Stimulated activated CD4-positive, alpha-beta T cell treated with anti-CD3 and anti-CD28 coated beads, Interleukin-1b, Interleukin-23, amount 100 ng/mL, for 24 hours (primary cell): ENCODE measurements at regions not wholly inside any gene's neighbourhood (a gene's known extent, or its start where the extent isn't known, plus 50 kb on each side); places are given as distances from the start of the nearest gene placed in this dataset.
"Not testable (repeated sequence)": the region's sequence is repeated elsewhere in the genome, so short reads cannot be mapped to it uniquely, and the experiment has no call there.

Source experiments
- DNase-seq, 4 experiments: peaks; one replicate each; pipeline ENCODE4 v3.0.0-alpha.2; 2020; ENCODE audit warnings: low read depth in 4 of 4, low spot score in 1 of 4

DNA sequence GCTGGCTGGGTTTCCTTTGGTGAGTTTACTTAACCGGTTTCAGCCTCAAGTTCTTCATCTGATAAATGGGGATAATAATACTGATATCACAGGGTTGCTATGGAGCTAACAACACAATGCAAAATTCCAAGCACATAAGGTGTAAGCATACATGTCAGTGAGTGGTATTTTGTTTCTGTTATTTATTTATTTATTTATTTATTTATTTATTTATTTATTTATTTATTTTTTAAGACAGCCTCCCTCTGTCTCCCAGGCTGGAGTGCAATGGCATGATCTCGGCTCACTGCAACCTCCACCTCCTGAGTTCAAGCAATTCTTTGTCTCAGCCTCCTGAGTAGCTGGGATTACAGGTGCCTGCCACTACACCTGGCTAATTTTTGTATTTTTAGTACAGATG is 1287.4 kb upstream of the TMEM132C start:
- not testable (repeated sequence) for DNase-seq

GRCh38 chr12:126982707-126983106 is 1284.3 kb upstream of the TMEM132C start:
- no peak for DNase-seq

GRCh38 chr12:126983735-126984134 is 1283.2 kb upstream of the TMEM132C start:
- DNase-seq: not testable (repeated sequence)

- DNase-seq: not testable (repeated sequence)
Observed at GRCh38 chr12:126985663-126986062, 1281.3 kb upstream of the TMEM132C start.

DNA sequence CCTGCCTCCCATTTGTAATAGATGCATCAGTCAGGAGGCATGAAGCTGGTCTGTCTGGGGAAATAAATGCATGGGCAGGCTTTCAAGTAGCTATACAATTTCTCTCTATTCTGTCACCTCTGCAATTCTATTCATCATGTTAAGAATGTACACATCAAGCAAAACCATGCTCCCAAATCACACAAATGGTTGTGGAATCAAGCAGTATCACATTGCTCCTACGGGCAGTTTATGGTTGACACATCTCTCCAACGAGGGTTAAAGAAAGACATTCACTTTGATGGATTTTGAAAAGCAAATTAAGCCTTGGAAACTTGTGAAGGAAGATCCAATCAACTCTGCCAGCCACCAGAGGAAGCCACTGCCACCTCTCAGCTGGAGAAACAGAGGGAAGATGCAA is 1277.4 kb upstream of the TMEM132C start:
- no peak for DNase-seq

DNA sequence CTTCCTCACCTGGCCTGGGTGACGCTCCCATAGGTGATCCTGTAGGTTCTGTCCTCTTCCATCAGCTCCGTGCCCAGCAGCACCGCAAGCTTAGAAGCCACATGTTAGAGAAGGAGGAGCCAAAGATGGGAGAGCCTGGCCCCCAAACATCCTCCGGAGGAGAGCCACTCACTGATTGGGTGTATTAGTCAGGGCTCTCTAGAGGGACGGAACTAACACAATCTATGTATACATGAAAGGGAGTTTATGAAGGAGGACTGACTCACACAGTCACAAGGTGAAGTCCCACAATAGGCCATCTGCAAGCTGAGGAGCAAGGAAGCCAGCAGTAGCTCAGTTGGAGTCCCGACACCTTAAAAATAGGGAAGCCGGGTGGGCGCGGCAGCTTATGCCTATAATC is 1273.1 kb upstream of the TMEM132C start:
- no peak for DNase-seq

- DNase-seq: no peak
Observed at GRCh38 chr12:126994599-126994998, 1272.4 kb upstream of the TMEM132C start.

GRCh38 chr12:126998031-126998430 is 1268.9 kb upstream of the TMEM132C start:
- no peak for DNase-seq

- no peak for DNase-seq
Observed at GRCh38 chr12:126998747-126999285, 1268.2 kb upstream of the TMEM132C start.

GRCh38 chr12:126999352-126999751 is 1267.6 kb upstream of the TMEM132C start:
- DNase-seq: no peak

DNA sequence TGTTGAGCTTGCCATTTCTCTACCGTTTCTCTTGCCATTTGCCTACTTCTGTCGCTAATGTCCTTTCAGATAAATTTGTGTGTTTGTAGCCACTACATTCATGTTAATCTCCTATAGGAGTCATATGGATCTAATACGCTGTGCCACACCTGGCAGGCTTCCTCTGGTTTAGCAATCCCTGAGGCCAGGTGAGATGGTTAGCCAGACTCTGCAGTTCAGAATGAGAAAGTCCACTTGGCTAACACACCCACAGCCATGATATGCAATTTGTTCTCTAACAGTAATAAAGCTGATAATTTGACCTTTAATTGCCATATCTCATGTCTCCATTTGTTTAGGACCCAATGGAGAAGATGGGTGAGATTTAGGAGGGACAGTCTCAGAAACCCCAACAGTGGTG is 1261.6 kb upstream of the TMEM132C start:
- no peak for DNase-seq

DNA sequence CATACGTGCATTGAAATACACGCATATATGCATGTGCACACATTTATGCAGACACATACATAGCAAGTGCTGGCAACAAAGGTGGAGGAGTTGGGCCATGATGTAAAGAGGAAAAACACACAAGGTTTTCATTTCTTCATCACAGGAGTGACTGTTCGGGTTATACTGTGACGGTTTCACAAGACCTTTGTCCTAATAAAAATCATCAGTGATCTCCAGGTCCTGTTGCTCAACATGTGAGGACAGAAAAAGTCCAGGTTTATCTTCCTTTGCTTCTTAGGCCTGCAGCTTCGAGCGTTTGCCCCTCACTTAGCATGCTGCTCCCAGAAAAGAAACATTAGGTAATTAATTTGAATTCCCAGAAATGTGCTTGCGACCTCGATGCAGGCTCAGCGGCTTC is 1260.0 kb upstream of the TMEM132C start:
- DNase-seq: no peak

- no peak for DNase-seq
Observed at GRCh38 chr12:127008755-127009403, 1258.1 kb upstream of the TMEM132C start.

GRCh38 chr12:127012109-127012508 is 1254.9 kb upstream of the TMEM132C start:
- no peak for DNase-seq

- no peak for DNase-seq
Observed at GRCh38 chr12:127013197-127013596, 1253.8 kb upstream of the TMEM132C start.

- no peak for DNase-seq
Observed at GRCh38 chr12:127014079-127014478, 1252.9 kb upstream of the TMEM132C start.

GRCh38 chr12:127024791-127025190 is 1242.2 kb upstream of the TMEM132C start:
- DNase-seq: no peak

DNA sequence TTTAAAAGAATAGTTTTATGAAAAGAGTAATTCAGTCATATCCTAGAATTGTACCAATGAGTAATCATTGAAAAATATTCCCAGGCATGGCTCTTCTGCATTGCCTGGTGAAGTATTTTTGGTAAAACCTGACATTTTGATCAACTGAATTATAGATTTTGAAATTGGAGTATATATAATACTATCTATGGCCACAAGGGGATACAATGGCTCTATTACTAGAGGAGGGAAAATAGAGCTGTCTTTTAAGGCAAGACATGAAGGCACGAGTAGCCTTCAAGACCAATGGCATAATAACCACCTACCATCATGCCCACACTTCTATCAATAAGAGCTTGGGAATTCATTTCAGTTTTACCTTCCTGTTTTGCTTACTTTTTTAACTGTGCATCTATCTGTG is 1241.4 kb upstream of the TMEM132C start:
- no peak for DNase-seq

- no peak for DNase-seq
Observed at GRCh38 chr12:127035011-127035879, 1231.7 kb upstream of the TMEM132C start.

DNA sequence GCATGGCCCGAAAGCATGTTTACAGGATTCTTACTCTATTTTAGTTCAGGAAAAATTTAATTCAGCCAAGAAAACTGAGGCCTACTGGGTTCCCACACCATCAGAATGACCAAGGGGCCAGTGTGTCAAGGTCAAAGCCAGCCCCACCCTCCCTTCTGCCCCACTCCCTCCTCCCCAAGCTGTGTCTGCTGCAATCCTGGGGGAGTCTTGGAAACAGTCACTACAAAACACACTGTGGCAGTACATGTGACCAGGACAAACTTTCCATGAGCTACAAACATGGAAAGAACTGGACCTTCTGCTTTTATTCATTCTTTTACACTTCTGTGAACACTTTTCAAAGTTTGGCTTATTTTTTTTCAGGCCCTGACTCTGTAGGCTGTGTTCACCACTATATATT is 1228.8 kb upstream of the TMEM132C start:
- DNase-seq: no peak

DNA sequence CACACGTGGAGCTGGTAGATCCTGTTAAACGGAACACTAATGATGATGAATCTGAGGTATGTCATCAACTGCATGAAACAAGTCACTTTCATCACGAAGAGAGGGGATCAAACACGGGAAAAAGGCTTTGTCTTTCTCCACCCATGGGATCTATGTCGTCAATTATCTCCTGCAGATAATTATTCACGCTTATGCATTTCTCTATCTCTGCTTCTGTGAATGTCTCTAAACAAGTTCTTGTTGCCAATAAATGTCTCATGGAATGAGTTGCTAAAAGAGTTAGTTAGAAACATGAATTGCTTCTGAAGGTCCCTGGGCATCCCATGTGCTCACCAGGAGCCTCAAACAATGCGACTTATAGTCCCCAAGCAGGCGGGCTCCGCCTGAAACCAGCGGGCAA is 1228.2 kb upstream of the TMEM132C start:
- no peak for DNase-seq

GRCh38 chr12:127041985-127042625 is 1224.9 kb upstream of the TMEM132C start:
- no peak for DNase-seq
